Right cardiac atrium (tissue), 5 donors: ENCODE measurements at regions not wholly inside any gene's neighbourhood (a gene's known extent, or its start where the extent isn't known, plus 50 kb on each side); places are given as distances from the start of the nearest gene placed in this dataset.
"Not testable (repeated sequence)": the region's sequence is repeated elsewhere in the genome, so short reads cannot be mapped to it uniquely, and the experiment has no call there.

Experiments
- ATAC-seq, 2 donors: fragments of 200-7000 bp; cut with Tn5 transposase; one replicate each; pipeline versions ENCODE4 v1.8.0 to v1.9.1; 2020; ENCODE audit warnings: moderate library complexity in 2 of 2, mild to moderate bottlenecking in 1 of 2
- DNase-seq, 3 donors: peaks; one replicate each; pipeline ENCODE4 v3.0.0-alpha.2; 2020
- H3K27ac ChIP-seq: one replicate; pipeline ENCODE4 v1.5.1; 2013; ENCODE audit warnings: mild to moderate bottlenecking, low read length, control low read depth, moderate library complexity
- H3K27me3 ChIP-seq: one replicate; pipeline ENCODE4 v1.6.1; 2013; ENCODE audit not compliant: control insufficient read depth, insufficient read depth
- H3K4me1 ChIP-seq: one replicate; pipeline ENCODE4 v1.6.1; 2013; ENCODE audit warnings: low read length; ENCODE audit not compliant: control insufficient read depth, insufficient read depth
- H3K4me3 ChIP-seq: one replicate; pipeline ENCODE4 v1.5.1; 2013; ENCODE audit warnings: low read length, control low read depth
- H3K9me3 ChIP-seq: one replicate; pipeline ENCODE4 v1.6.1; 2013; ENCODE audit warnings: low read length; ENCODE audit not compliant: control insufficient read depth
- WGBS: extraction: QIAGEN DNeasy Blood & Tissue Kit; methylation state at CpG from one replicate; pipeline ENCODE4 v1.1.7; 2013; 5-methylcytosine and 5-hydroxymethylcytosine counted together
- intact Hi-C, 4 donors: fragments of 100-400 bp; cut with DNase I; formaldehyde crosslinking; loops; one replicate each; pipeline versions ENCODE4 v1.11.0 to v1.14.0; 2022 to 2023
- donor health status: healthy with polysubstance abuse.
- donor health status: DM: no; HTN: yes; CAD: no.
- donor health status: DM: no; HTN: no; CAD: no.
- donor health status: DM: no; HTN: yes; CAD: no; lungs with severe emphysema.
- donor health status: DM: yes; HTN: yes; CAD: no.

GRCh38 chrX:89033723-89034122 is 286.7 kb downstream of the CPXCR1 start:
- H3K9me3 ChIP-seq, result no peaks in the 10 kb centered on the region
- WGBS, result 71% methylated on average over 1 of the region's 1 CpG
- DNase-seq (peak in 1 of 3 donors; percentile 5), ATAC-seq (no peak)
- H3K27me3 ChIP-seq, result no peaks in the 10 kb centered on the region
- no peaks in the 10 kb centered on the region for H3K4me1 ChIP-seq
- H3K27ac ChIP-seq, result no peak overlapping the region
- H3K4me3 ChIP-seq, result no peak overlapping the region
- intact Hi-C loops, result no loop called here

GRCh38 chrX:89034679-89035078 is 287.7 kb downstream of the CPXCR1 start:
- Histone ChIP-seq H3K4me1 (no peaks in the 10 kb centered on the region), H3K27me3 (no peaks in the 10 kb centered on the region), H3K4me3 (no peak overlapping the region), H3K9me3 (no peaks in the 10 kb centered on the region), H3K27ac (no peak overlapping the region)
- ATAC-seq (no peak), DNase-seq (no peak)
- intact Hi-C loops, result no loop called here
- WGBS, result 56% methylated on average over 1 of the region's 1 CpG

GRCh38 chrX:89053223-89053622 is 306.2 kb downstream of the CPXCR1 start:
- no peak for ATAC-seq
- Histone ChIP-seq H3K27ac (no peak overlapping the region), H3K27me3 (no peaks in the 10 kb centered on the region), H3K4me3 (no peak overlapping the region), H3K9me3 (no peaks in the 10 kb centered on the region), H3K4me1 (no peaks in the 10 kb centered on the region)
- no peak for DNase-seq
- intact Hi-C loops, result no loop called here

- peak in 1 of 3 donors; percentile 10 for DNase-seq
- H3K4me3 ChIP-seq, intact Hi-C loops, H3K4me1 ChIP-seq, H3K9me3 ChIP-seq, ATAC-seq, H3K27me3 ChIP-seq, H3K27ac ChIP-seq: not testable (repeated sequence)
- WGBS, result 87% methylated on average over 7 of the region's 7 CpGs
Observed at GRCh38 chrX:89099587-89099986, 352.6 kb downstream of the CPXCR1 start.

GRCh38 chrX:89124985-89125384 is 378.0 kb downstream of the CPXCR1 start:
- H3K27ac ChIP-seq, result no peak overlapping the region
- ATAC-seq, result no peak

More at GRCh38 chrX:89124985-89125384, 378.0 kb downstream of the CPXCR1 start:
- DNase-seq, result no peak
- intact Hi-C loops, result no loop called here
- H3K27me3 ChIP-seq, result no peaks in the 10 kb centered on the region
- peaks cover 1% of the 10 kb centered on the region for H3K9me3 ChIP-seq
- H3K4me3 ChIP-seq, result no peak overlapping the region
- no peaks in the 10 kb centered on the region for H3K4me1 ChIP-seq
